CD4-positive, alpha-beta T cell treated with Interleukin-1 beta for 1 hour (primary cell): ENCODE measurements at regions not wholly inside any gene's neighbourhood (a gene's known extent, or its start where the extent isn't known, plus 50 kb on each side); places are given as distances from the start of the nearest gene placed in this dataset.
A peak's percentile ranks its signal among the peaks of the same experiment; 100 is the strongest.

Experiments used
- DNase-seq, 2 donors: peaks; one replicate each; pipeline ENCODE4 v3.0.0-alpha.2; 2020 to 2022

- DNase-seq: no peak
Measured at GRCh38 chr11:123253223-123253622, 58.2 kb upstream of the CLMP start.

GRCh38 chr11:123251657-123252344 is 56.8 kb upstream of the CLMP start:
- no peak for DNase-seq

- DNase-seq: no peak
Measured at GRCh38 chr11:123250892-123251656, 56.0 kb upstream of the CLMP start.

- DNase-seq: no peak
Measured at GRCh38 chr11:123249354-123249753, 54.3 kb upstream of the CLMP start.

- DNase-seq: no peak
Measured at GRCh38 chr11:123247813-123248379, 52.8 kb upstream of the CLMP start.

GRCh38 chr11:123247496-123247799 is 52.4 kb upstream of the CLMP start:
- DNase-seq: no peak

- DNase-seq: peak; percentile 72 to 80
Measured at GRCh38 chr11:123246749-123247495, 51.9 kb upstream of the CLMP start.

- no peak for DNase-seq
Measured at GRCh38 chr11:123245567-123245966, 50.5 kb upstream of the CLMP start.
